Colonic mucosa (tissue), 4 donors: ENCODE measurements at regions not wholly inside any gene's neighbourhood (a gene's known extent, or its start where the extent isn't known, plus 50 kb on each side); places are given as distances from the start of the nearest gene placed in this dataset.

Source experiments
- DNase-seq: peaks from one replicate; pipeline ENCODE4 v3.0.0-alpha.2; 2020
- H3K27ac ChIP-seq: fragments of 200-600 bp; one replicate; pipeline ENCODE4 v1.8.0; 2021
- H3K27me3 ChIP-seq: fragments of 200-600 bp; one replicate; pipeline ENCODE4 v1.8.0; 2021
- H3K36me3 ChIP-seq: fragments of 200-600 bp; one replicate; pipeline ENCODE4 v1.8.0; 2021
- H3K4me1 ChIP-seq: fragments of 200-600 bp; one replicate; pipeline ENCODE4 v1.8.0; 2021; ENCODE audit warnings: mild to moderate bottlenecking
- H3K4me3 ChIP-seq: fragments of 200-600 bp; one replicate; pipeline ENCODE4 v1.8.0; 2021
- H3K9ac ChIP-seq, 2 donors: one replicate each; pipeline ENCODE4 v1.7.0; 2013; ENCODE audit warnings: control low read depth in 2 of 2, low read depth in 2 of 2, low read length in 2 of 2
- H3K9me3 ChIP-seq: fragments of 200-600 bp; one replicate; pipeline ENCODE4 v1.8.0; 2021
- intact Hi-C: fragments of 100-400 bp; cut with DNase I; formaldehyde crosslinking; loops from one replicate; pipeline ENCODE4 v1.14.1; 2022
- TF ChIP-seq, protein P1 (sequence below): fragments of 200-600 bp; IDR thresholded peaks from one replicate; pipeline ENCODE4 v1.8.0; 2022; ENCODE audit warnings: antibody characterized with exemption, mild to moderate bottlenecking
- donor health status: healthy.
- donor health status: DM: no; HTN: no; CAD: no.
- donor health status: DM: no; HTN: no; CAD: no.

- TF ChIP-seq, protein P1, sequence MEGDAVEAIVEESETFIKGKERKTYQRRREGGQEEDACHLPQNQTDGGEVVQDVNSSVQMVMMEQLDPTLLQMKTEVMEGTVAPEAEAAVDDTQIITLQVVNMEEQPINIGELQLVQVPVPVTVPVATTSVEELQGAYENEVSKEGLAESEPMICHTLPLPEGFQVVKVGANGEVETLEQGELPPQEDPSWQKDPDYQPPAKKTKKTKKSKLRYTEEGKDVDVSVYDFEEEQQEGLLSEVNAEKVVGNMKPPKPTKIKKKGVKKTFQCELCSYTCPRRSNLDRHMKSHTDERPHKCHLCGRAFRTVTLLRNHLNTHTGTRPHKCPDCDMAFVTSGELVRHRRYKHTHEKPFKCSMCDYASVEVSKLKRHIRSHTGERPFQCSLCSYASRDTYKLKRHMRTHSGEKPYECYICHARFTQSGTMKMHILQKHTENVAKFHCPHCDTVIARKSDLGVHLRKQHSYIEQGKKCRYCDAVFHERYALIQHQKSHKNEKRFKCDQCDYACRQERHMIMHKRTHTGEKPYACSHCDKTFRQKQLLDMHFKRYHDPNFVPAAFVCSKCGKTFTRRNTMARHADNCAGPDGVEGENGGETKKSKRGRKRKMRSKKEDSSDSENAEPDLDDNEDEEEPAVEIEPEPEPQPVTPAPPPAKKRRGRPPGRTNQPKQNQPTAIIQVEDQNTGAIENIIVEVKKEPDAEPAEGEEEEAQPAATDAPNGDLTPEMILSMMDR, result no peak
- Histone ChIP-seq H3K27me3 (no peaks in the 10 kb centered on the region), H3K27ac (no peak overlapping the region), H3K4me3 (no peak overlapping the region), H3K36me3 (no peaks in the 10 kb centered on the region), H3K4me1 (no peaks in the 10 kb centered on the region), H3K9me3 (no peaks in the 10 kb centered on the region), H3K9ac (no peak overlapping the region)
- intact Hi-C loops, result no loop called here
- DNase-seq, result no peak
Observed at GRCh38 chr10:14416308-14416700, 85.6 kb upstream of the FRMD4A start.

DNA sequence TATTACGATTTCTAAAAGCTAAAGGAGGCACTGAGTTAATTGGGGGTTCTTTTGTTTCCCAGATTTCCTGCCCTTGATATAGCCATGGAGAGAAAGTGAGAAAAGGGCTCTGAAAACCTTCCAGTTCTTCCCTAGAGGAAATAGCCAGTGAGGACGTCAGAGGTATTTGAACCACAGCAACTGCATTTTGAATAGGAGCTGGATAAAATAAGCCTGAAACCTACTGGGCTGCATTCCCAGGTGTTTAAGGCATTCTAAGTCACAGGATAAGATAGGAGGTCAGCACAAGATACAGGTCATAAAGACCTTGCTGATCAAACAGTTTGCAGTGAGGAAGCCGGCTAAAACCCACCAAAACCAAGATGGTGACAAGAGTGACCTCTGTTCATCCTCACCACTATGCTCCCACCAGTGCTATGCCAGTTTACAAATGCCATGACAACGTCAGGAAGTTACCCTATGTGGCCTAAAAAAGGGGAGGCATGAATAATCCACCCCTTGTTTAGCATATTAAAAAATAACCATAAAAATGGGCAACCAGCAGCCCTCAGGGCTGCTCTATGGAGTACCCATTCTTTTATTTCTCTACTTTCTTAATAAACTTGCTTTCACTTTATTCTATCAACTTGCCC, 85.1 kb upstream of the FRMD4A start:
- TF ChIP-seq, protein P1, result no peak
- Histone ChIP-seq H3K27me3 (no peaks in the 10 kb centered on the region), H3K36me3 (no peaks in the 10 kb centered on the region), H3K9ac (no peak overlapping the region), H3K9me3 (no peaks in the 10 kb centered on the region), H3K27ac (no peak overlapping the region), H3K4me1 (no peaks in the 10 kb centered on the region), H3K4me3 (no peak overlapping the region)
- no peak for DNase-seq
- intact Hi-C loops, result no loop called here

DNA sequence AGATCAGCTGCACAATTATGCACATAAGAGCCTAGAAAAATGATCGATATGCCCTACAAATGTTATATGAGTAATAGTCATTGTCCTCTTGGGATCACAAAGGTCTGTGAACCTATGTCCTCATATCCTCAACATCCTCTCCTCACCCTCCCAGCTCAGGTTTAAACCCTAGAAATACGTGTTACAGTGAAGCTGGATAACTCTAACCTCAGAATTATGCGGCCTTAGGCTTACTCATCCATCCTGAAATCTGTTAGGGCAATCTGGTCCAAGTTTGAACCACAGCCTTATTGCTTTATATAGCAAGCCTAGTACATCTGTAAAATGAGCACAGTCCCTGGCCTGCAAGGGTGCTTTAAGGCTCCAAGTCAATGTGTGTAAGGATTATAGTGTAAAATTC, 84.2 kb upstream of the FRMD4A start:
- Histone ChIP-seq H3K9me3 (no peaks in the 10 kb centered on the region), H3K4me1 (no peaks in the 10 kb centered on the region), H3K4me3 (no peak overlapping the region), H3K27ac (no peak overlapping the region), H3K9ac (no peak overlapping the region), H3K36me3 (no peaks in the 10 kb centered on the region), H3K27me3 (no peaks in the 10 kb centered on the region)
- no peak for DNase-seq
- TF ChIP-seq, protein P1, result no peak
- intact Hi-C loops, result no loop called here

DNA sequence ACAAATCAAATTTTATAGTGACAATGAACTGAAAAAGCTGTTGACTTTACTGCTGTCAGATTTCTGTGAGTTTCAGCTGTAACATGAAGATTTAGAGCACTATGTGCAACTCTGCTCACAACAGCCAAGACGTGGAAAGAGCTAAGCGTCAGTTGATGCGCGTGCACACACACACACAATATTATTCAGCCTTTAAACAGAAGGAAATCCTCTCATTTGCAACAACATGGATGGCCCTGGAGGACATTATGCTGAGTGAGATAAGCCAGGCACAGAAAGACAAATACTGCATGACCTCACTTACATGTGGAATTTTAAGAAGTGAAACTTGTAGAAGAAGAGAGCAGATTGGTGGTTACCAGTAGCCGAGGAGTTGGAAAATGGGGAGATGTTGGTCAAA, 82.8 kb upstream of the FRMD4A start:
- no peak for DNase-seq
- no peak overlapping the region for H3K4me3 ChIP-seq
- no peaks in the 10 kb centered on the region for H3K36me3 ChIP-seq
- no peaks in the 10 kb centered on the region for H3K4me1 ChIP-seq
- H3K9ac ChIP-seq, result no peak overlapping the region
- no peaks in the 10 kb centered on the region for H3K27me3 ChIP-seq
- H3K9me3 ChIP-seq, result no peaks in the 10 kb centered on the region
- no peak overlapping the region for H3K27ac ChIP-seq
- TF ChIP-seq, protein P1, result no peak
- intact Hi-C loops, result no loop called here

GRCh38 chr10:14412624-14413023, 81.9 kb upstream of the FRMD4A start:
- TF ChIP-seq, protein P1, result no peak
- no peak overlapping the region for H3K4me3 ChIP-seq
- H3K9ac ChIP-seq, result no peak overlapping the region
- DNase-seq, result no peak
- H3K4me1 ChIP-seq, result no peaks in the 10 kb centered on the region
- no peaks in the 10 kb centered on the region for H3K27me3 ChIP-seq
- H3K9me3 ChIP-seq, result no peaks in the 10 kb centered on the region
- intact Hi-C loops, result no loop called here
- no peaks in the 10 kb centered on the region for H3K36me3 ChIP-seq
- no peak overlapping the region for H3K27ac ChIP-seq
